K562 (cell line): ENCODE measurements at regions not wholly inside any gene's neighbourhood (a gene's known extent, or its start where the extent isn't known, plus 50 kb on each side); places are given as distances from the start of the nearest gene placed in this dataset.

ENCODE experiments used
- ATAC-seq: fragments of 200-7000 bp; cut with Tn5 transposase; 3 replicates; pipeline ENCODE4 v1.9.1; 2020; ENCODE audit warnings: moderate library complexity
- BruUV-seq: library from RNA; stranded (reverse); fragments of 400-500 nt; replicated peaks from 2 replicates; lab custom pipeline; 2021; lab: Mats Ljungman, UMichigan
- CTCF ChIA-PET: fragments of 300-600 bp; formaldehyde crosslinking; extraction: SDS; loops from one replicate; lab custom pipeline; 2021; ENCODE audit warnings: low intra/inter-chr PET ratio; lab: Yijun Ruan, JAX
- POLR2A ChIA-PET: fragments of 300-600, 350-650 bp; sonication (Branson Sonifier 250); formaldehyde crosslinking; extraction: SDS; loops from one replicate; lab custom pipeline; 2021; ENCODE audit warnings: antibody characterized with exemption, inconsistent platforms; lab: Yijun Ruan, JAX
- DNase-seq, 4 experiments: peaks; one replicate each; pipeline versions ENCODE4 v3.0.0 to v3.0.0-alpha.2; 2011 to 2018; ENCODE audit warnings: low spot score in 3 of 4, mixed read lengths in 3 of 4; ENCODE audit errors: extremely low read depth in 1 of 4
- FAIRE-seq: peaks from 2 replicates; lab custom pipeline; 2011; peaks lifted over from hg19 to GRCh38; lab: Jason Lieb, UNC
- H2AFZ ChIP-seq: 2 replicates; pipeline ENCODE4 v1.6.0; 2011; ENCODE audit warnings: low read depth, low read length, control low read depth, inconsistent platforms
- H3K27ac ChIP-seq: fragments of 200-600 bp; 3 replicates; pipeline ENCODE4 v1.8.0; 2011; ENCODE audit warnings: low read depth, mild to moderate bottlenecking, control low read depth, inconsistent platforms, low read length, moderate library complexity, mixed read lengths; ENCODE audit errors: extremely low read depth
- H3K27me3 ChIP-seq, 2 experiments: fragments of 300-600 bp in 1 of 2; 2 replicates in 1 of 2; 3 replicates in 1 of 2; pipeline versions ENCODE4 v1.6.0 to v1.8.0; 2011; ENCODE audit warnings: inconsistent platforms in 2 of 2, low read length in 2 of 2, mild to moderate bottlenecking in 1 of 2, mixed read lengths in 1 of 2, moderate library complexity in 1 of 2; ENCODE audit not compliant: control insufficient read depth in 2 of 2, insufficient read depth in 2 of 2
- H3K36me3 ChIP-seq: fragments of 300-600 bp; 3 replicates; pipeline ENCODE4 v1.8.0; 2011; ENCODE audit warnings: mild to moderate bottlenecking, low read length, inconsistent platforms; ENCODE audit not compliant: control insufficient read depth, insufficient read depth
- H3K4me1 ChIP-seq, 2 experiments: fragments of 200-600 bp in 1 of 2; replicated peaks in 1 of 2; 2 replicates in 1 of 2; 3 replicates in 1 of 2; pipeline versions ENCODE4 v1.5.1 to v1.8.0; 2011; ENCODE audit warnings: inconsistent platforms in 2 of 2, low read length in 2 of 2, mild to moderate bottlenecking in 1 of 2, mixed read lengths in 1 of 2, moderate library complexity in 1 of 2; ENCODE audit not compliant: control insufficient read depth in 2 of 2, insufficient read depth in 2 of 2
- H3K4me2 ChIP-seq: 2 replicates; pipeline ENCODE4 v1.6.1; 2011; ENCODE audit warnings: low read length, control low read depth, inconsistent platforms, mixed read lengths; ENCODE audit not compliant: insufficient read depth
- H3K4me3 ChIP-seq: fragments of 200-600 bp; sonication (generic), shearing (Covaris generic); 2 replicates; pipeline ENCODE4 v1.5.1; 2016; ENCODE audit warnings: control low read depth, inconsistent platforms
- H3K79me2 ChIP-seq: fragments of 200-600 bp; 3 replicates; pipeline ENCODE4 v1.8.0; 2011; ENCODE audit warnings: low read length, inconsistent platforms; ENCODE audit not compliant: control insufficient read depth, insufficient read depth
- H3K9ac ChIP-seq, 2 experiments: 2 replicates each; pipeline versions ENCODE4 v1.6.0 to v1.6.1; 2011; ENCODE audit warnings: low read depth in 2 of 2, low read length in 2 of 2, control low read depth in 1 of 2, inconsistent platforms in 1 of 2, mild to moderate bottlenecking in 1 of 2, mixed read lengths in 1 of 2; ENCODE audit not compliant: insufficient read depth in 1 of 2
- H3K9me1 ChIP-seq: one replicate; pipeline ENCODE4 v1.6.0; 2011; ENCODE audit warnings: inconsistent platforms, mild to moderate bottlenecking, low read length, moderate library complexity; ENCODE audit not compliant: control insufficient read depth, insufficient read depth
- H3K9me3 ChIP-seq: replicated peaks from 2 replicates; pipeline ENCODE4 v1.5.1; 2011; ENCODE audit warnings: low read depth, low read length, inconsistent platforms; ENCODE audit not compliant: control insufficient read depth, insufficient read depth
- H4K20me1 ChIP-seq: replicated peaks from 2 replicates; pipeline ENCODE4 v1.6.1; 2011; ENCODE audit warnings: low read length, inconsistent platforms, mixed read lengths; ENCODE audit not compliant: control insufficient read depth, insufficient read depth
- CBX5 ChIP-seq: IDR thresholded peaks from 2 replicates; pipeline ENCODE4 v1.6.1; 2014; ENCODE audit warnings: low read depth, borderline replicate concordance
- FOXA1 ChIP-seq: fragments of 450-650 bp; IDR thresholded peaks from 2 replicates; pipeline ENCODE4 v1.6.1; 2016; ENCODE audit warnings: mild to moderate bottlenecking, borderline replicate concordance
- JUN ChIP-seq, 2 experiments: sonication (generic) in 1 of 2; formaldehyde crosslinking in 1 of 2; IDR thresholded peaks; 2 replicates each; pipeline versions ENCODE4 v1.6.1 to v1.8.0; 2012 to 2022; ENCODE audit warnings: borderline replicate concordance in 2 of 2, mild to moderate bottlenecking in 2 of 2, improper control_type of control experiment in 1 of 2, low read depth in 1 of 2, low read length in 1 of 2, missing genetic modification reagents in 1 of 2
- NCOA2 ChIP-seq, 2 experiments: fragments of 450-650 bp; IDR thresholded peaks; 2 replicates each; pipeline ENCODE4 v1.6.1; 2018; ENCODE audit warnings: mild to moderate bottlenecking in 2 of 2, moderate library complexity in 1 of 2; ENCODE audit not compliant: partially characterized antibody in 2 of 2
- POLR2AphosphoS2 ChIP-seq: IDR thresholded peaks from 2 replicates; pipeline ENCODE4 v1.6.1; 2012; ENCODE audit warnings: low read length, improper control_type of control experiment
- SMARCC2 ChIP-seq: fragments of 450-650 bp; IDR thresholded peaks from 2 replicates; pipeline ENCODE4 v1.6.1; 2017; ENCODE audit warnings: antibody characterized with exemption, moderate library complexity, mild to moderate bottlenecking, low read depth
- ZBED1 ChIP-seq: IDR thresholded peaks from 2 replicates; pipeline ENCODE4 v1.6.1; 2014
- ZNF124 ChIP-seq: sonication (generic); formaldehyde crosslinking; IDR thresholded peaks from 2 replicates; pipeline ENCODE4 v1.8.1; 2022; ENCODE audit warnings: missing genetic modification reagents
- ZNF507 ChIP-seq: conservative IDR thresholded peaks from 2 replicates; pipeline ENCODE4 v1.6.1; 2017; ENCODE audit warnings: missing genetic modification characterization, missing compliant biosample characterization
- ZSCAN29 ChIP-seq: fragments of 450-650 bp; IDR thresholded peaks from 2 replicates; pipeline ENCODE4 v1.6.1; 2017
- in situ Hi-C: fragments of 300-500 bp; cut with MboI; formaldehyde crosslinking; loops from 4 replicates; pipeline ENCODE4 v1.15.0; 2018; ENCODE audit warnings: inconsistent platforms, mixed read lengths
- intact Hi-C: fragments of 100-400 bp; cut with micrococcal nuclease; formaldehyde crosslinking; loops from 2 replicates; pipeline ENCODE4 v1.14.2; 2022
- TF ChIP-seq, protein P1 (sequence below): sonication (generic); formaldehyde crosslinking; IDR thresholded peaks from 2 replicates; pipeline ENCODE4 v1.8.1; 2023; ENCODE audit warnings: mild to moderate bottlenecking, missing genetic modification reagents
- TF ChIP-seq, protein P2 (sequence below): IDR thresholded peaks from 2 replicates; pipeline ENCODE4 v1.6.1; 2011; ENCODE audit not compliant: insufficient read length; ENCODE audit errors: extremely low read depth
- TF ChIP-seq, protein P3 (sequence below): sonication (generic); formaldehyde crosslinking; IDR thresholded peaks from 2 replicates; pipeline ENCODE4 v1.8.0; 2022; ENCODE audit warnings: mild to moderate bottlenecking, missing genetic modification reagents
- TF ChIP-seq, protein P4 (sequence below): fragments of 250-450 bp; sonication (Bioruptor Pico); IDR thresholded peaks from 2 replicates; pipeline ENCODE4 v1.8.0; 2021; ENCODE audit warnings: moderate library complexity, mild to moderate bottlenecking, inconsistent platforms

DNA sequence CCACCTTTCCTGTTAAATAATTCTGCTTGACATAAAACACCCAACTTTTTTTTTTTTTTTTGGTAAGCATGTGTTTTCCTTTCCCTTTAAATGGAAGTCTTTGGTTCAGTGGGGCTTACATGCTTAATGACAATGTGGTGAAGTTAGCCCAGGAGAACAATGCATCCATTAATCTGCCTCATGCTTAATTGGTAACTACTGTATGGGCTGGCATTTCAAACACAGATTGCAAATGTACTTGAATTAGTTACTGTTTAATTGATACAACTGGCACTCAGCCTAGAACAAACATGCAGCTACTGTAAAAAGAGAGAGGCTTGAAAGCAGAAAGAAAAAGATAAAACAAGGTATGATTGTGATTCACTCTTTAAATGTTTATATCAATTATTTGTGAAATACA is 483.6 kb upstream of the NOX3 start:
- ATAC-seq, result no peak
- no TSS peak for BruUV-seq
- DNase-seq, result no peak
- no peaks in the 10 kb centered on the region for H4K20me1 ChIP-seq
- no peaks in the 10 kb centered on the region for H3K9me3 ChIP-seq
- H3K4me3 ChIP-seq, result no peak overlapping the region
- H3K9ac ChIP-seq, result no peak overlapping the region
- no peak overlapping the region for H2AFZ ChIP-seq
- in situ Hi-C loops, result no loop called here
- H3K36me3 ChIP-seq, result no peaks in the 10 kb centered on the region
- CTCF ChIA-PET, result no interaction called here
- no peak overlapping the region for H3K27ac ChIP-seq
- TF ChIP-seq FOXA1 (no peak), ZNF124 (CRISPR knock-in tag) (no peak), JUN (IDR thresholded peaks at IDR 0.05; ENCODE audit: borderline replicate concordance, low read depth, low read length) (no peak), JUN (CRISPR knock-in tag; IDR thresholded peaks at IDR 0.05; ENCODE audit: borderline replicate concordance) (no peak), CBX5 (no peak), ZNF507 (tag) (no peak), ZBED1 (no peak), ZSCAN29 (no peak), POLR2AphosphoS2 (no peak), NCOA2 (IDR thresholded peaks at IDR 0.05; ENCODE audit: partially characterized antibody in 2 of 2) (no peak), SMARCC2 (no peak)
- TF ChIP-seq, protein P1, sequence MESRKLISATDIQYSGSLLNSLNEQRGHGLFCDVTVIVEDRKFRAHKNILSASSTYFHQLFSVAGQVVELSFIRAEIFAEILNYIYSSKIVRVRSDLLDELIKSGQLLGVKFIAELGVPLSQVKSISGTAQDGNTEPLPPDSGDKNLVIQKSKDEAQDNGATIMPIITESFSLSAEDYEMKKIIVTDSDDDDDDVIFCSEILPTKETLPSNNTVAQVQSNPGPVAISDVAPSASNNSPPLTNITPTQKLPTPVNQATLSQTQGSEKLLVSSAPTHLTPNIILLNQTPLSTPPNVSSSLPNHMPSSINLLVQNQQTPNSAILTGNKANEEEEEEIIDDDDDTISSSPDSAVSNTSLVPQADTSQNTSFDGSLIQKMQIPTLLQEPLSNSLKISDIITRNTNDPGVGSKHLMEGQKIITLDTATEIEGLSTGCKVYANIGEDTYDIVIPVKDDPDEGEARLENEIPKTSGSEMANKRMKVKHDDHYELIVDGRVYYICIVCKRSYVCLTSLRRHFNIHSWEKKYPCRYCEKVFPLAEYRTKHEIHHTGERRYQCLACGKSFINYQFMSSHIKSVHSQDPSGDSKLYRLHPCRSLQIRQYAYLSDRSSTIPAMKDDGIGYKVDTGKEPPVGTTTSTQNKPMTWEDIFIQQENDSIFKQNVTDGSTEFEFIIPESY (CRISPR knock-in tag), result no peak
- TF ChIP-seq, protein P2, sequence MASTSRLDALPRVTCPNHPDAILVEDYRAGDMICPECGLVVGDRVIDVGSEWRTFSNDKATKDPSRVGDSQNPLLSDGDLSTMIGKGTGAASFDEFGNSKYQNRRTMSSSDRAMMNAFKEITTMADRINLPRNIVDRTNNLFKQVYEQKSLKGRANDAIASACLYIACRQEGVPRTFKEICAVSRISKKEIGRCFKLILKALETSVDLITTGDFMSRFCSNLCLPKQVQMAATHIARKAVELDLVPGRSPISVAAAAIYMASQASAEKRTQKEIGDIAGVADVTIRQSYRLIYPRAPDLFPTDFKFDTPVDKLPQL, result no peak
- TF ChIP-seq, protein P3, sequence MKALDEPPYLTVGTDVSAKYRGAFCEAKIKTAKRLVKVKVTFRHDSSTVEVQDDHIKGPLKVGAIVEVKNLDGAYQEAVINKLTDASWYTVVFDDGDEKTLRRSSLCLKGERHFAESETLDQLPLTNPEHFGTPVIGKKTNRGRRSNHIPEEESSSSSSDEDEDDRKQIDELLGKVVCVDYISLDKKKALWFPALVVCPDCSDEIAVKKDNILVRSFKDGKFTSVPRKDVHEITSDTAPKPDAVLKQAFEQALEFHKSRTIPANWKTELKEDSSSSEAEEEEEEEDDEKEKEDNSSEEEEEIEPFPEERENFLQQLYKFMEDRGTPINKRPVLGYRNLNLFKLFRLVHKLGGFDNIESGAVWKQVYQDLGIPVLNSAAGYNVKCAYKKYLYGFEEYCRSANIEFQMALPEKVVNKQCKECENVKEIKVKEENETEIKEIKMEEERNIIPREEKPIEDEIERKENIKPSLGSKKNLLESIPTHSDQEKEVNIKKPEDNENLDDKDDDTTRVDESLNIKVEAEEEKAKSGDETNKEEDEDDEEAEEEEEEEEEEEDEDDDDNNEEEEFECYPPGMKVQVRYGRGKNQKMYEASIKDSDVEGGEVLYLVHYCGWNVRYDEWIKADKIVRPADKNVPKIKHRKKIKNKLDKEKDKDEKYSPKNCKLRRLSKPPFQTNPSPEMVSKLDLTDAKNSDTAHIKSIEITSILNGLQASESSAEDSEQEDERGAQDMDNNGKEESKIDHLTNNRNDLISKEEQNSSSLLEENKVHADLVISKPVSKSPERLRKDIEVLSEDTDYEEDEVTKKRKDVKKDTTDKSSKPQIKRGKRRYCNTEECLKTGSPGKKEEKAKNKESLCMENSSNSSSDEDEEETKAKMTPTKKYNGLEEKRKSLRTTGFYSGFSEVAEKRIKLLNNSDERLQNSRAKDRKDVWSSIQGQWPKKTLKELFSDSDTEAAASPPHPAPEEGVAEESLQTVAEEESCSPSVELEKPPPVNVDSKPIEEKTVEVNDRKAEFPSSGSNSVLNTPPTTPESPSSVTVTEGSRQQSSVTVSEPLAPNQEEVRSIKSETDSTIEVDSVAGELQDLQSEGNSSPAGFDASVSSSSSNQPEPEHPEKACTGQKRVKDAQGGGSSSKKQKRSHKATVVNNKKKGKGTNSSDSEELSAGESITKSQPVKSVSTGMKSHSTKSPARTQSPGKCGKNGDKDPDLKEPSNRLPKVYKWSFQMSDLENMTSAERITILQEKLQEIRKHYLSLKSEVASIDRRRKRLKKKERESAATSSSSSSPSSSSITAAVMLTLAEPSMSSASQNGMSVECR (CRISPR knock-in tag), result no peak
- TF ChIP-seq, protein P4, sequence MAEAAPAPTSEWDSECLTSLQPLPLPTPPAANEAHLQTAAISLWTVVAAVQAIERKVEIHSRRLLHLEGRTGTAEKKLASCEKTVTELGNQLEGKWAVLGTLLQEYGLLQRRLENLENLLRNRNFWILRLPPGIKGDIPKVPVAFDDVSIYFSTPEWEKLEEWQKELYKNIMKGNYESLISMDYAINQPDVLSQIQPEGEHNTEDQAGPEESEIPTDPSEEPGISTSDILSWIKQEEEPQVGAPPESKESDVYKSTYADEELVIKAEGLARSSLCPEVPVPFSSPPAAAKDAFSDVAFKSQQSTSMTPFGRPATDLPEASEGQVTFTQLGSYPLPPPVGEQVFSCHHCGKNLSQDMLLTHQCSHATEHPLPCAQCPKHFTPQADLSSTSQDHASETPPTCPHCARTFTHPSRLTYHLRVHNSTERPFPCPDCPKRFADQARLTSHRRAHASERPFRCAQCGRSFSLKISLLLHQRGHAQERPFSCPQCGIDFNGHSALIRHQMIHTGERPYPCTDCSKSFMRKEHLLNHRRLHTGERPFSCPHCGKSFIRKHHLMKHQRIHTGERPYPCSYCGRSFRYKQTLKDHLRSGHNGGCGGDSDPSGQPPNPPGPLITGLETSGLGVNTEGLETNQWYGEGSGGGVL (CRISPR knock-in tag), result no peak
- TF ChIP-seq, all 486 proteins: peak for 0
- Histone ChIP-seq H3K27me3 (no peaks in the 10 kb centered on the region), H3K79me2 (no peaks in the 10 kb centered on the region), H3K4me1 (no peaks in the 10 kb centered on the region), H3K4me2 (no peak overlapping the region), H3K9me1 (no peaks in the 10 kb centered on the region)
- POLR2A ChIA-PET, result no interaction called here
- intact Hi-C loops, result no loop called here
- no peak for FAIRE-seq
